SK-N-SH treated with all-trans-retinoic acid at 6 μM for 48 hours (cell line): ENCODE measurements at regions not wholly inside any gene's neighbourhood (a gene's known extent, or its start where the extent isn't known, plus 50 kb on each side); places are given as distances from the start of the nearest gene placed in this dataset.

ENCODE experiments used
- ATAC-seq: fragments of 200-7000 bp; cut with Tn5 transposase; 3 replicates; pipeline ENCODE4 v1.9.1; 2020; ENCODE audit warnings: mild to moderate bottlenecking, moderate library complexity
- ARNTL ChIP-seq: fragments of 450-650 bp; formaldehyde crosslinking; IDR thresholded peaks from 2 replicates; pipeline ENCODE4 v1.5.0; 2020; ENCODE audit warnings: low read depth, mild to moderate bottlenecking, moderate library complexity, borderline replicate concordance
- BACH2 ChIP-seq: fragments of 250-450 bp; sonication (Bioruptor Pico); IDR thresholded peaks from 2 replicates; pipeline ENCODE4 v1.9.0; 2021; ENCODE audit warnings: mild to moderate bottlenecking, borderline replicate concordance
- CSDC2 ChIP-seq: fragments of 250-450 bp; sonication (Bioruptor Pico); IDR thresholded peaks from 2 replicates; pipeline ENCODE4 v1.5.0; 2020; ENCODE audit warnings: mild to moderate bottlenecking, moderate library complexity
- CSRNP3 ChIP-seq: fragments of 250-450 bp; sonication (Bioruptor Pico); IDR thresholded peaks from 2 replicates; pipeline ENCODE4 v1.5.1; 2021; ENCODE audit warnings: mild to moderate bottlenecking, moderate library complexity
- ESRRG ChIP-seq: fragments of 250-450 bp; sonication (Bioruptor Pico); IDR thresholded peaks from 2 replicates; pipeline ENCODE4 v1.6.1; 2021; ENCODE audit warnings: mild to moderate bottlenecking
- GLIS3 ChIP-seq: fragments of 250-450 bp; sonication (Bioruptor Pico); IDR thresholded peaks from 2 replicates; pipeline ENCODE4 v1.5.0; 2020; ENCODE audit warnings: mild to moderate bottlenecking, moderate library complexity
- ISL1 ChIP-seq: fragments of 250-450 bp; sonication (Bioruptor Pico); IDR thresholded peaks from 2 replicates; pipeline ENCODE4 v2.1.2; 2022; ENCODE audit warnings: mild to moderate bottlenecking, moderate library complexity
- OSR1 ChIP-seq: fragments of 250-450 bp; sonication (Bioruptor Pico); IDR thresholded peaks from 2 replicates; pipeline ENCODE4 v1.8.0; 2022; ENCODE audit warnings: moderate library complexity, mild to moderate bottlenecking, inconsistent platforms
- PPARA ChIP-seq: fragments of 250-450 bp; sonication (Bioruptor Pico); IDR thresholded peaks from 2 replicates; pipeline ENCODE4 v1.5.0; 2020; ENCODE audit warnings: mild to moderate bottlenecking, borderline replicate concordance
- SNAI2 ChIP-seq: fragments of 250-450 bp; sonication (Bioruptor Pico); IDR thresholded peaks from 2 replicates; pipeline ENCODE4 v1.5.0; 2020; ENCODE audit warnings: mild to moderate bottlenecking, moderate library complexity
- TCF4 ChIP-seq: fragments of 250-450 bp; sonication (Bioruptor Pico); IDR thresholded peaks from 2 replicates; pipeline ENCODE4 v1.8.0; 2021; ENCODE audit warnings: mild to moderate bottlenecking, moderate library complexity, borderline replicate concordance
- TOX ChIP-seq: fragments of 250-450 bp; sonication (Bioruptor Pico); IDR thresholded peaks from 2 replicates; pipeline ENCODE4 v1.8.0; 2021; ENCODE audit warnings: mild to moderate bottlenecking, moderate library complexity, borderline replicate concordance
- TSHZ2 ChIP-seq: fragments of 250-450 bp; sonication (Bioruptor Pico); IDR thresholded peaks from 2 replicates; pipeline ENCODE4 v1.5.0; 2020; ENCODE audit warnings: mild to moderate bottlenecking, moderate library complexity
- ZC3H10 ChIP-seq: fragments of 250-450 bp; sonication (Bioruptor Pico); IDR thresholded peaks from 2 replicates; pipeline ENCODE4 v1.5.1; 2021; ENCODE audit warnings: mild to moderate bottlenecking, moderate library complexity
- ZFP3 ChIP-seq: fragments of 250-450 bp; sonication (Bioruptor Pico); IDR thresholded peaks from 2 replicates; pipeline ENCODE4 v1.5.0; 2020; ENCODE audit warnings: mild to moderate bottlenecking, moderate library complexity
- ZFP30 ChIP-seq: fragments of 450-650 bp; formaldehyde crosslinking; IDR thresholded peaks from 2 replicates; pipeline ENCODE4 v1.5.0; 2022; ENCODE audit warnings: mild to moderate bottlenecking, moderate library complexity
- ZNF565 ChIP-seq: fragments of 450-650 bp; formaldehyde crosslinking; conservative IDR thresholded peaks from 2 replicates; pipeline ENCODE4 v1.5.0; 2020; ENCODE audit warnings: low read depth, mild to moderate bottlenecking, moderate library complexity
- ZNF70 ChIP-seq: fragments of 450-650 bp; formaldehyde crosslinking; IDR thresholded peaks from 2 replicates; pipeline ENCODE4 v1.5.0; 2020; ENCODE audit warnings: mild to moderate bottlenecking, moderate library complexity
- ZNF8 ChIP-seq: fragments of 450-650 bp; formaldehyde crosslinking; IDR thresholded peaks from 2 replicates; pipeline ENCODE4 v1.5.0; 2020; ENCODE audit warnings: mild to moderate bottlenecking, moderate library complexity
- TF ChIP-seq, protein P1 (sequence below): fragments of 250-450 bp; sonication (Bioruptor Pico); IDR thresholded peaks from 2 replicates; pipeline ENCODE4 v1.8.0; 2020; ENCODE audit warnings: mild to moderate bottlenecking, moderate library complexity, borderline replicate concordance
- TF ChIP-seq, protein P2 (sequence below): fragments of 250-450 bp; sonication (Bioruptor Pico); IDR thresholded peaks from 2 replicates; pipeline ENCODE4 v1.8.0; 2021; ENCODE audit warnings: low read depth, mild to moderate bottlenecking, moderate library complexity, borderline replicate concordance
- TF ChIP-seq, protein P3 (sequence below): fragments of 250-450 bp; sonication (Bioruptor Pico); IDR thresholded peaks from 2 replicates; pipeline ENCODE4 v1.5.1; 2020; ENCODE audit warnings: low read depth, mild to moderate bottlenecking, moderate library complexity

- TF ChIP-seq CSDC2 (CRISPR knock-in tag) (no peak), TOX (CRISPR knock-in tag) (no peak), ZNF70 (CRISPR knock-in tag) (no peak), SNAI2 (CRISPR knock-in tag) (no peak), ZNF565 (CRISPR knock-in tag) (no peak), ZNF8 (CRISPR knock-in tag) (no peak), ARNTL (CRISPR knock-in tag) (no peak), BACH2 (no peak), ZFP30 (CRISPR knock-in tag) (no peak), GLIS3 (no peak)
- TF ChIP-seq, protein P1, sequence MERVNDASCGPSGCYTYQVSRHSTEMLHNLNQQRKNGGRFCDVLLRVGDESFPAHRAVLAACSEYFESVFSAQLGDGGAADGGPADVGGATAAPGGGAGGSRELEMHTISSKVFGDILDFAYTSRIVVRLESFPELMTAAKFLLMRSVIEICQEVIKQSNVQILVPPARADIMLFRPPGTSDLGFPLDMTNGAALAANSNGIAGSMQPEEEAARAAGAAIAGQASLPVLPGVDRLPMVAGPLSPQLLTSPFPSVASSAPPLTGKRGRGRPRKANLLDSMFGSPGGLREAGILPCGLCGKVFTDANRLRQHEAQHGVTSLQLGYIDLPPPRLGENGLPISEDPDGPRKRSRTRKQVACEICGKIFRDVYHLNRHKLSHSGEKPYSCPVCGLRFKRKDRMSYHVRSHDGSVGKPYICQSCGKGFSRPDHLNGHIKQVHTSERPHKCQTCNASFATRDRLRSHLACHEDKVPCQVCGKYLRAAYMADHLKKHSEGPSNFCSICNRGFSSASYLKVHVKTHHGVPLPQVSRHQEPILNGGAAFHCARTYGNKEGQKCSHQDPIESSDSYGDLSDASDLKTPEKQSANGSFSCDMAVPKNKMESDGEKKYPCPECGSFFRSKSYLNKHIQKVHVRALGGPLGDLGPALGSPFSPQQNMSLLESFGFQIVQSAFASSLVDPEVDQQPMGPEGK (CRISPR knock-in tag) = no peak
- TF ChIP-seq, protein P2, sequence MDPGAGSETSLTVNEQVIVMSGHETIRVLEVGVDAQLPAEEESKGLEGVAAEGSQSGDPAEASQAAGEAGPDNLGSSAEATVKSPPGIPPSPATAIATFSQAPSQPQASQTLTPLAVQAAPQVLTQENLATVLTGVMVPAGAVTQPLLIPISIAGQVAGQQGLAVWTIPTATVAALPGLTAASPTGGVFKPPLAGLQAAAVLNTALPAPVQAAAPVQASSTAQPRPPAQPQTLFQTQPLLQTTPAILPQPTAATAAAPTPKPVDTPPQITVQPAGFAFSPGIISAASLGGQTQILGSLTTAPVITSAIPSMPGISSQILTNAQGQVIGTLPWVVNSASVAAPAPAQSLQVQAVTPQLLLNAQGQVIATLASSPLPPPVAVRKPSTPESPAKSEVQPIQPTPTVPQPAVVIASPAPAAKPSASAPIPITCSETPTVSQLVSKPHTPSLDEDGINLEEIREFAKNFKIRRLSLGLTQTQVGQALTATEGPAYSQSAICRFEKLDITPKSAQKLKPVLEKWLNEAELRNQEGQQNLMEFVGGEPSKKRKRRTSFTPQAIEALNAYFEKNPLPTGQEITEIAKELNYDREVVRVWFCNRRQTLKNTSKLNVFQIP (CRISPR knock-in tag) = no peak
- ATAC-seq = no peak
These were observed 761.7 kb downstream of the ADGRL2 start for GRCh38 chr1:82562448-82562847.

DNA sequence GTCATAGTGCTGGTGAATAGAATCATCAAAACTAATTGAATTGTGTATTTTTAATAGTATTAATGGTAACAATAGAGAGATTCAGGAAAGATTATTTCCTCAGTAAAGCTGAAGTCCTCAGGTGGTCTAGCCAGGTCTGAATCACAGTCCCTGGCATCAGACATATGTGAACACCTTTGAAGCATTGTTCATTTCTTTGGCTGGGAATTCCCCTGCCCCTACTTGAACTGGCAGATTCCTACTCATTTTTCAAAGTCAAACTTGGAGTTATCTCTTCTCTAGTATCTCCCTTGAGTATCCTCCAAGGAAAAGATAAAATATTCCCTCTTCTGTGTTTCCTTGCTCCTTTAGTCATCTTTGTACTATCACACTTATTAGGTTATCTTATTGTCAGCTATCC lies 759.8 kb downstream of the ADGRL2 start:
- TF ChIP-seq ZNF8 (CRISPR knock-in tag) (no peak), TOX (CRISPR knock-in tag) (no peak), OSR1 (CRISPR knock-in tag) (no peak), TCF4 (no peak), ZC3H10 (CRISPR knock-in tag) (no peak), CSDC2 (CRISPR knock-in tag) (no peak), BACH2 (no peak), GLIS3 (no peak), ZNF70 (CRISPR knock-in tag) (no peak), CSRNP3 (CRISPR knock-in tag) (no peak), ISL1 (CRISPR knock-in tag) (no peak), PPARA (CRISPR knock-in tag) (no peak), TSHZ2 (CRISPR knock-in tag) (no peak)
- TF ChIP-seq, protein P2 (CRISPR knock-in tag) = no peak
- TF ChIP-seq, protein P3, sequence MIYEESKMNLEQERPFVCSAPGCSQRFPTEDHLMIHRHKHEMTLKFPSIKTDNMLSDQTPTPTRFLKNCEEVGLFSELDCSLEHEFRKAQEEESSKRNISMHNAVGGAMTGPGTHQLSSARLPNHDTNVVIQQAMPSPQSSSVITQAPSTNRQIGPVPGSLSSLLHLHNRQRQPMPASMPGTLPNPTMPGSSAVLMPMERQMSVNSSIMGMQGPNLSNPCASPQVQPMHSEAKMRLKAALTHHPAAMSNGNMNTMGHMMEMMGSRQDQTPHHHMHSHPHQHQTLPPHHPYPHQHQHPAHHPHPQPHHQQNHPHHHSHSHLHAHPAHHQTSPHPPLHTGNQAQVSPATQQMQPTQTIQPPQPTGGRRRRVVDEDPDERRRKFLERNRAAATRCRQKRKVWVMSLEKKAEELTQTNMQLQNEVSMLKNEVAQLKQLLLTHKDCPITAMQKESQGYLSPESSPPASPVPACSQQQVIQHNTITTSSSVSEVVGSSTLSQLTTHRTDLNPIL (CRISPR knock-in tag) = no peak
- no peak for ATAC-seq

GRCh38 chr1:82555501-82555900 lies 754.8 kb downstream of the ADGRL2 start:
- no peak for ATAC-seq
- no peak for TF ChIP-seq GLIS3
- TF ChIP-seq ARNTL (CRISPR knock-in tag) = no peak
- no peak for TF ChIP-seq ZNF8 (CRISPR knock-in tag)
- TF ChIP-seq OSR1 (CRISPR knock-in tag) = no peak
- no peak for TF ChIP-seq ZFP3
- TF ChIP-seq CSRNP3 (CRISPR knock-in tag) = no peak
- TF ChIP-seq ESRRG (CRISPR knock-in tag) = no peak
- no peak for TF ChIP-seq ZNF70 (CRISPR knock-in tag)
- TF ChIP-seq, protein P2 (CRISPR knock-in tag) = no peak
